Glomerular visceral epithelial cell (primary cell): ENCODE measurements at regions not wholly inside any gene's neighbourhood (a gene's known extent, or its start where the extent isn't known, plus 50 kb on each side); places are given as distances from the start of the nearest gene placed in this dataset.
"Not testable (repeated sequence)": the region's sequence is repeated elsewhere in the genome, so short reads cannot be mapped to it uniquely, and the experiment has no call there.

ENCODE experiments used
- DNase-seq: peaks from one replicate; pipeline ENCODE4 v3.0.0-alpha.2; 2016; ENCODE audit errors: extremely low spot score

DNA sequence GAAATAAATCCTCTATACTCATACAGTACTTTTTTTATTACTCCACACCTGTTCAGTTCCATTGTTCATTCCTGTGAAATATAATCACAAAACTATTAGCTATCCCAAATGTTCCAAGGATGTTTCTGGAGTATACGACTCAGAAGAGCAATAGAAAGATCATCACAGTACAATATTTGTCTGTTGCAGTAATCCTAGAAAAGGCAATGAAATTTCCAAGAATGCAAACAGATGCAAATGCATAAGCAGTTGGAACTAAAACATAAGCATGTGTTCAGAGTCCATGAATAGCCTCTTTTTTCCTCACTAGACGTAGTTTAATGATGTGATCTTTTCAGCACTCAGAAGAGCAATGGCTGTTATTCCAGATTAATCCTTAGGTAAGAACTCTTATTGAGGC lies 55.2 kb downstream of the RTL3 start:
- no peak for DNase-seq

DNA sequence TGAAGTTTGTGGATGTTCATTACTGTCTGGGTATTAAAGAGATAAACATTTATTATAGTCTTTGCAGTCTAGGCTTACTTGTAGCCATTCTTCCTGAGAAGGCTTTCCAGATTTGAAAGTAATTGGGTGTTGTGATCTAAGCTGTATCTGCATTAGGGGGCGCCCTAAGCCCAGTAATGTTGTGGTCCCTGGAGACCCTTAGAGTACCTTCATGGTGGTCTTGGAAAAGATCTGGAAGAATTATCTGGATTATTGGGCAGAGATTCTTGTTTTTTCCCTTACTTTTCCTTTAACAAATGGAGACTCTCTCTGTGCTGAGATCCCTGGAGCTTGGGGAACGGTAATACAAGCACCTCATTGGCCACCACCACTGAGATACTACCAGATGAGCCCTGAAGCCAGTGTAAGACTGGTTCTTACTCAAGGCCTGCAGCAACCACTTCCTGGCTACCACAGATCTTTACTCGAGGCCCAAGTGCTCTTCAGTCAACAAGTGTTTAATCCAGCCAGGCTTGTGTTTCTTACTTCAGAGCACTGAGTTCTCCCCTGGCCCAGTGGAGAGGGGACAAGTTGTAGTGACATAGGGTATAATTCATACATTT lies 63.1 kb downstream of the RTL3 start:
- no peak for DNase-seq

DNA sequence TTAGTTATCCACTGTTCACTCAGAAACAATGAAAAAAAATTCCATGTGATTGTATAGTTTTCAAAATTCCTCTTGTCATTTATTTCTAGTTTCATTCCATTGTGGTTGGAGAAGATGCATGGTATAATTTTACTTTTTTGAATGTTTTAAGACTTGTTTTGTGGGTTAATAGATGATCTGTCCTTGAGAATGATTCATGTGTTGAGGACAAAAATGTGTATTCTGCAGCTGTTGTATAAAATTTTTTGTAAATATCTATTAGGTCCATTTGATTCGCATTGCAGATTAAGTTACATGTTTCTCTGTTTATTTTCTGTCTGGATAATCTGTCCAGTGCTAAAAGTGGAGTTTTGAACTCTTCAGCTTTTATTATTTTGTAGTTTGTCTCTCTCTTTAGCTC lies 65.4 kb downstream of the RTL3 start:
- DNase-seq, result no peak

DNA sequence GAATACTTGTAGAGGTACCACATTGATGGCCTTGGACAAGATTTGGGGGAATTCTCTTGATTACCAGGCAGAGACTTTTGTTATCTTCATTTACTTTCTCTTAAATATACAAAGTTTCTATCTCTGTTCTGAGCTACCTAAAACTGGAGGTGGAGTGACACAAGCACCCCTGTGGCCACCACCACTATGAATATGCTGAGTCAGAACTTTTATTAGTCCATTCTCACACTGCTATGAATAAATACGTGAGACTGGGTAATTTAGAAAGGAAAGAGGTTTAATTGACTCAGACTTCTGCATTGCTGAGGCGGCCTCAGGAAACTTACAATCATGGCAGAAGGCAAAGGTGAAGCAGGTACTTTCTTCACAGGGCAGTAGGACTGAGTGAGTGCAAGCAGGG lies 67.1 kb downstream of the RTL3 start:
- DNase-seq, result no peak

DNA sequence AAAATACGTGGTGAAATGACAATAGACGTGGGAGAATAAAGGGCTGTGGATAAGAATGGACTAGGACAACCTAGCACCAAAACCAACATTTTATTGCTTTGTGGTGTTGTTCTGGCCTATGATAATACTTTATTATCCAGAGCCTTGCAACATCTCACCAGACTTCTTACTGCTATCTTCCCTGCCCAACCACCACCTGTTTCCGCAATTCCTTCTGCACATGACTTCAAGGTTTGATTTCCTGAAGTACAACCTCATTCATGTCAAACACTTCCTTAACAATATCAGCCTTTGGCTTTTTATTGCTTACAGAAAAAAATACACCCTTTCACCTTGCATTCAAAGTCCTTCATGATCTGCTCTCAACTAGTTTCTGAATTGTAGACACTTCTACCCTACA lies 84.8 kb downstream of the RTL3 start:
- no peak for DNase-seq

DNA sequence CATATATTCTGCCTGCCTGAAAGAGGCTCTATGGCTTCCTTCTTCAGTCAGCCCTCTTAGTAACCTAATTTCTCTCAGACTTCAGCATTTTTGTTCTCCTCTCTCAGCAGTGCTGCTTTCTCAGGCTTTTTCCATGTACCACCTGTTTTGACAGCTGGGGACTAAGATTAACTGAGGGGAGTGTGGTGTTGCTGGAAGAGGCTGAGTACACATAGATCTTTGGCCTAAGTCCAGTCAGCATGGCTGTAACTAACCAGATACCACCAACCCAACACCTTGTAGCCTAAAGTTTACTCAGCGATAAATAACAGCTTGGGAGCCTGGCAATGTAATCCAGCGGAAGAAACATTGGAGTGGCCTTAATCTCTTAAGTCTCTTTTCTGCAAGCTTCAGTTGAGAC lies 85.5 kb downstream of the RTL3 start:
- DNase-seq, result no peak

DNA sequence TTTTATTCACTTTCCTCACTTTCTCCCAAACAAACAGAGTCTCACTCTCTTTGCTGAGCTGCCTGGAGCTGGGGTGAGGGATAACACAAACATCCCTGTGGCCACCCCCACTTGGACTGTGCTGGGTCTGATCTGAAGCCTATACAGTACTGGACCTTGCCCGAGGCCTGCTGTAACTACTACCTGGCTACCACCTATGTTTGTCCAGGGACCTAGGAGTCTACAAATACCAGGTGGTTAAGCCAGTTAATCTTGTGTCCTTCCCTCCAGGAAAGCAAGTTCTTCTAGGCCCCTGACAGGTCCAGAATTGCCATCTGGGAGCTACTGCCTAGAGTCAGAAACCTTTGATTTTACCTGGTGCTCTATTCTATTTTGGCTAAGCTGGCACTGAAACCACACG lies 87.3 kb downstream of the RTL3 start:
- DNase-seq, result no peak

DNA sequence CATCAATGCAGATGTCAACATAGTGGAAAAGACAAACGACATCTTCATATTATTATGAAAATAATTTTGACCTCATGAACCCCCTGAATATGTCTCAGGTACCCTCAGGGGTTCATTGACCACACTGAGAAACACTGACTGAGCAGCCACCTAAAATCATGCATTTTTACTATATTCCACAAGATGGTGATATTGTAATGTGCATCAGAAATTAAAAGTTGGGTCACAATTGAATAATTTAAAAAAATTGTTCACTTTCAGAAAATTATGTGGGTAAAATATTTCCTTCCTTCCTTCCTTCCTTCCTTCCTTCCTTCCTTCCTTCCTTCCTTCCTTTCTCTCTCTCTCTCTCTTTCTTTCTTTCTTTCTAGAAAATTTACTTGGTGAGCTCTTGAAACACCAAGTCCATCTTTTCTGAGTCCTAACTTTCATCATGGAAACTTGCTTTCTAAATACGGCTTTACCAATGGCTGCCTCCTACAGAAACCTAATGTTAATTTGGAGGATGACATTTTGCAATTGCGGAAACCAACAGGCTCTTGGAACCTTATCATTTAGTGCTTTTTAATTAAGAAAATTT lies 103.6 kb downstream of the RTL3 start:
- DNase-seq, result peak; percentile 1

DNA sequence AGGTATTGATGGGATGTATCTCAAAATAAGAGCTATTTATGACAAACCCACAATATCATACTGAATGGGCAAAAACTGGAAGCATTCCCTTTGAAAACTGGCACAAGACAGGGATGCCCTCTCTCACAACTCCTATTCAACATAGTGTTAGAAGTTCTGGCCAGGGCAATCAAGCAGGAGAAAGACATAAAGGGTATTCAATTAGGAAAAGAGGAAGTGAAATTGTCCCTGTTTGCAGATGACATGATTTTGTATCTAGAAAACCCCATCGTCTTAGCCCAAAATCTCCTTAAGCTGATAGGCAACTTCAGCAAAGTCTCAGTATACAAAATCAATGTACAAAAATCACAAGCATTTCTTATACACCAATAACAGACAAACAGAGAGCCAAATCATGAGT lies 106.5 kb downstream of the RTL3 start:
- DNase-seq, result not testable (repeated sequence)

DNA sequence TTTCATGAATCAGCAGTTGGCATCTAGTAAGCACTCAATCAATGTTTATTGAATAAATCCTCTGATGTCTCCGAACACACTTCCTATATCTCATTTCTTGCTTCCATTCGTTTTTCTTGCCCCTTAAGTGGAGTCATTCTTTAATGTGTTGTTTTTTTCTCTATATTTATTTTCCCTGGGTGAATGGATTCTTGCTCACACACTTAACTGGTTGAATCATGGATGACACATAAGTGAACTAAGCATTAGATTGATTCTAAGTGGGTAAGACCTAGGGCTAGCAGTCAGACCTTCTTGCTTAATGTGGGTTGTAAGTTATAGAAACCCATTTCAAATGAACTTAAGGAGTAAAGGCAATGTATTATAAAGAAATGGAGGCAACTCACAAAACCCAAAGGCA lies 111.1 kb downstream of the RTL3 start:
- no peak for DNase-seq

DNA sequence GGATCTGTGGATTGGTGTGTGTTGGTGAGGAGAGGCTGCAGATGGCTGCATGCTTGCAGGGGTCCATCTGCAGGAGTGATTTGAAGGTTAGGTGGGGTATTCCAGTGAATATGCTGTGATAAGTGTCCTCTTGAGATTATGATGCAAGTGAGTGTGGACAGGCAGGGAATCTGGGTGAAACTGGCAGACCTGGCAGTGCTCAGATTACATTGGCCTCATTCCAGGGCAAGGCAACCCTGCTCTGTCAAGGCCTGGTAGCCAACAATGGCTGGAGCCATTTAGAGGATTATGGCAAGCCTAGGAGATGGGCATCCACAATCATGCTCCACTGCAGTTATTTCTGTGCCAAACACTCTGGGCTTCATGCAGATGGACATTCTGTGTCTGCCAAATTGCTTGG lies 113.9 kb downstream of the RTL3 start:
- DNase-seq, result no peak

DNA sequence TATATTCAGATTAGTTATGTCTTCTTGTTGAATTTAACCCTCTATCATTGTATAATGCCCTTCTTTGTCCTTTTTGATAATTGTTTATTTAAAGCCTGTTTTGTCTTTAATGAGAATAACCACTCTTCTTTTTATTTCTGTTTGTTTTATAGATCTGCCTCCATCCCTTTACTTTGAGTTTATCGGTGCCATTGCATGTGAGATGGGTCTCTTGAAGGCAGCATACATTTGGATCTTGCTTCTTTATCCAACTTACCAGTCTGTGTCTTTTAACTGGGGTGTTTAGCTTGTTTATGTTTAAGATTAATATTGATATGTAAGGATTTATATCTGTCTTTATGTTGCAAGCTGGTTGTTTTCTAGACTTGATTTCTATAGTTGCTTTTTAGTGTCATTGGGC lies 115.8 kb downstream of the RTL3 start:
- no peak for DNase-seq

DNA sequence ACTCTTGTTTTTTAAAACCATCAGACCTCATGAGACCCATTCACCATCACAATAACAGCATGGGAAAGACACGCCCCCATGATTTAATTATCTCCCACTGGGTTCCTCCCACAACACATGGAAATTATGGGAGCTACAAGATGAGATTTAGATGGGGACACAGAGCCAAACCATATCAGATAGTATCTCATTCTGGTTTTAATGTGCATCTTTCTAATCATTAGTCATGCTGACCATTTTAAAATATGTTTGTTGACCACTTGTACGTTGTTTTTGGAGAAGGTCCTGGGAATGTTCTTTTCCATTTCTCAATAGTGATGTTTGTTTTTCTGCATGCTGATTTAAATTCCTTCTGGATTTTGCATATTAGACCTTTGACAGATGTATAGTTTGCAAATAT lies 119.0 kb downstream of the RTL3 start:
- no peak for DNase-seq

DNA sequence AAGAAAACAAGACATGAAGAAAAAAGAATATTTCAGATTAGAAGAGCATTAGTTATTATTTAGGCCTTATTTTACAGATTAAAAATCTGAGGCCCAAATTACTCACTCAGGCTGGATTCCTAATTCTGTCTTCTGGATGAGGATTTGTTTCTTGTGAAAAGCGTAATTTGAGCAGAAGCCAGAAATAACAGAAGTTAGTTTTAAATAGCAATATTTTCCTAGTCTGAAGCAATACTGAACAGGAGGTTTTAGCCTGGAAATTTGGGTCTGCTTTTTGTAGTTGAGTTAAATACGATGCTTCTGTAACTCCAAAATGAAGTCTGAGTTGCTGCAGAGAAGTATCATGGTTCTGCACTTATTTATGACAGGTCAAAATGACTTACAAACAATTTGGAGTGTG lies 124.9 kb downstream of the RTL3 start:
- DNase-seq, result no peak

DNA sequence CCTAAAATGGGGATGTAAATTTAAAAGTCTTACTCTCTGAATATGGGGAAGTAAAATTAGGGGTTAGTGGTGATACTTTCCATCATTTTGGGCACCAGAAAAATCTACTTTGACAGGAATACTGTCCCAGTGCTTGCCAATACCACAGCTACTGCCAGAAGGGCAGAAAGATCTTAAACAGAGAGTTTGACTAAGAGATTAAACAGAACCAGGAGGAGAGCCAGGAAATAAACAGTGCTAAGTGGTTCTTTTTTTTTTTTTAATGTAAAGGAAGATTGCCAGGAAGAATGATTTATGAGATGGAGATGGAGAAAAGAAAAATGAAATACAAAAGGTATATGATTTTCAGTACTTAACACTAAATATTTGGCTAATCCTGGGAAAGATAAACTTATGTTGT lies 126.8 kb downstream of the RTL3 start:
- DNase-seq, result no peak

DNA sequence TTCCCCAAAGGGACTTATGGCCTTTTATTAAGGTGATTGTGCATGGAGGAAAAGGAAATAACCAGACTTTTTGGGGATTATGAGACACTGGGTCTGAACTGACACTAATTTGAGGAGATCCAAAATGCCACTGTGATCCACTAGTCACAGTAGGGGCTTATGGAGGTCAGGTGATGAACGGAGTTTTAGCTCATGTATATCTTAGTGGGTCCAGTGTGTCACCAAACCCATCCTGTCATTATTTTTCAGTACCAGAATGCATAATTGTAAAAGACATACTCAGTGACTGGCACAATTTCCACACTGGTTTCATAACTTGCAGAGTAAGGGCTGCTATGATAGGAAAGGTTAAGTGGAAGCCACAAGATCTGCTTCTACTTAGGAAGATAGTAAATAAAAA lies 131.3 kb downstream of the RTL3 start:
- no peak for DNase-seq

DNA sequence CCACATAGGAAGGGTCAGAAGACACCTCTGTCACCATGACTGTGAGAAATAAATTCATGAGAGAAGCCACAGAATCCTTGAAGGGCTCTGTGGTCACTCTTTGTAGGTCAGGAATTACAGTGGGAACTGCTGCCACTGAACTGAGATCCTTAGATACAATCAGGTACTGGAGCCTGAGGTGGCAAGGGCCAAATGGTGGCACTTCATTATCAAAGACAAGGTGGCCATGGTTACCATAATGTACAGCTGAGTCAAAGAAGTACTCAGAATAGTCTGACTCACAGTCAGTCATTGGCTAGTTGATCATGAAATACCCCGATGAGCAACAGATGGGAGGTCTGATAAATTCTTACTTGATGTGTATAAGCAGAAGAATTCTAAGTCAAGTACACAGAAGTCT lies 131.9 kb downstream of the RTL3 start:
- no peak for DNase-seq

DNA sequence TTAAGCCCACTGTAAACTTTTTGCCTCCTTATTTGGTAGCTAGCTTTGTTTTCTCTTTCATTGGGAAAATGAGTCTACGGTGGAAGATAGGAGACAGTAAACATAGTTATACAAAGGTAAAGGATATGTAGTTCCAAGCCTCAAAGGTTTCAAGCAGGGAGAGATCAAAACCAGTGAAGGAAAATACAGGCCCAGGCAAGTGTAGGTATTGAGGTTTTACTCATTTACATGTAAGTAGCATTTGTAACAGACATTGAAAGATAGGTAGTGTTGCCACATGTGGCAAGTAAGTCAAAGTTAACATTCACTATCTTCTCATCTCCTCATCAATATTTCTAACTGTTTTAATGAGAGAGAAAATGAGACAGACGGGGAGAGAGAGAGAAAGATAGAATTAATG lies 136.5 kb downstream of the RTL3 start:
- no peak for DNase-seq

DNA sequence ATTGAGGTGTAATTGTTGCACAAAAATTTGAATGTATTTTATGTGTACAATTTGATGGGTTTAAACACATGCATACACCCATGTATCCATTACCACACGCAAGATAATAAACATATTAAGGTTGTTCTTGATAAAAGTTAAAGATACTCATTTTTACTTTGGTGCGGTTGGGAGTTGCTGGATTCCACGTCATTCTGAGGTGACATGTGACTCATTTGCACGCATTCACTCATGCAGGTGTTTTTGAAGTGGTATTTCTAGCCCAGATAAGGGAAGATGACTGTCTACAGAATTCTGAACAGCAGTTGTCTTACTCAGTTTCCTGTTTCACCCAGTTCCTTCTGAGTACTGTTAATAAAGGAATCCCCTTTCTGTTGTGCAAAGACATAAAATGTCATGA lies 142.0 kb downstream of the RTL3 start:
- DNase-seq, result no peak

DNA sequence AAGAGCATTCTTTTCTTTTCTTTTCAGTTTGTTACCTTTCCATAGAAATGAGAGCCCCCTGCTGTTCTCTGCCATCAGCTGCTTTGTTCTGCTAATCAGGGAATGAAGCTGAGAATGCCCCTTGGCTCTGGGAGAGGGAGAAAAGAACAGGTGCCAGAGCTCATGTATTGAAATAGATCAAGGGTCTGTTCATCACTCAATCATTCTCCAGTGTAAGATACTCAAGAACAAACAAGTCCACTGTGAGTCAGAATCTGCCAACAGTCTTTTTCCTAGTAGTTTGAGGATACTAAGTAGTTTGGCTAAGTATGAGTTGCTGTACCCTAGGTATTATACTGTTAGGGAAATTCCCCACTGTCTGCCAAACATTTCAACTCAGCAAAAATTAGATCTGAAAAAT lies 144.3 kb downstream of the RTL3 start:
- DNase-seq, result peak; percentile 0

DNA sequence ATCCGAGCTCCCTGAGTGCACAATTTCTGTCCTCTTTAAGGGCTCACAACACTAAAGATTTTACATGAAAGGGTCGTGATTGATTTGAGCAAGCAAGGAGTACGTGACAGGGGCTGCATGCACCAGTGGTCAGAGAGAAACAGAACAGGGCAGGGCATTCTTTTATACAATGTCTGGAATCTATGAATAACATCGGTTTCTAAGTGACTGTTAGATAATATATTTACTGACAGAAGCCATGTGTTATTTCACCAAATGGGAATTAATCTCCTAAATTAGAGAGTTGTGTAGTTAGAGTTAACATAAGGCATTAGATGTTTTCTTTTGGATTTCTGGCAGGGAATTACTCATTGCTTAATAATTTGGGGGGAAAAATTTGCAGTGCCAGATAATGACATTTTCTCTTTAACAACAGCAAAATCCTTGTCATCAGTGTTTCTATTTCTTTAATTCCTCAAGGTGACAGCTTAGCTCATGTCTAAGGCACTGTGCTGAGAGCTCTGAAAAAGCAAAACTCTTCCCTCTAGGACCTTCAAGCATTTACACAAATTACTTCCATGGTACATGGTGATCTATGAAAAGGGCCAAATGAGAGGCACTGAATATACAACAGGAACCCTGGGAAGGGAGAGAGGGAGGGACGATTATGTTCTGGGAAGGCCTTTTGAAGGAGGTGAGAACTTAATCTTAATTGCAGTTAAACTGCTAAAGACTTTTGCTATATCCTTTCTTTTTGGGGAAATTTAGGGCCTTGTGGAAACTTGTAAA lies 145.0 kb downstream of the RTL3 start:
- DNase-seq, result no peak

DNA sequence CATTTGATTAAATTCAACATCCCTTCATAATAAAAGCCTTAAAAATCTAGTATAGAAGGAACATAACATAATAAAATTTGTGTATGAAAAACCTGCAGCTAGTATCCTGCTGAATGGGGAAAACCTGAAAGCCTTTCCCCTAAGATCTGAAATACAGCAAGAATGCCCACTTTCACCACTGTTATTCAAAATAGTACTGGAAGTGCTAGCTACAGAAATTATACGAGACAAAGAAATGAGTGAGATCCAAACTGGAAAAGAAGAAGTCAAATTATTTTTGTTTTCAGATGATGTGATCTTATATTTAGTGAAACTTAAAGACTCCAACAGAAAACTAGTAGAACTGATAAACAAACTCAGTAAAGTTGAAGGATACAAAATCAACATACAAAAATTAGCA lies 152.9 kb downstream of the RTL3 start:
- DNase-seq, result no peak

DNA sequence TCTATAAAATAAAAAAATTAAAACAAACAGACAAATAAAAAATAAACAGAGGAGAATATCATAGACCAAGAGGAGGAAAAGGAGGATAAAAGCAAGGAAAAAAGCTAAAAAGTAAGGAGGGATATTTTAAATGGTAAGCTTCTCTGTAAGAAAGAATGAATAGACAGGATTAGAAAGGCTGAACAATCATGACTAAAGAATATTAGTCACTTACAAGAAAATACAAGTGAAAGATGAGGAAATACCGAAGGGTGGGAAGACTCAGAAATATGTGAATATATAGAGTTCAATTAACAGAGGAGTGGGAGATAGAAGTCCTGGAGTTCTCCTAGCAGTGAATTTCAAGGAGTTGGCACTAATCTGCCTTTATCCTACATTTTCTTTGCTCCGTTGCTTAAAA lies 162.6 kb downstream of the RTL3 start:
- DNase-seq, result no peak

DNA sequence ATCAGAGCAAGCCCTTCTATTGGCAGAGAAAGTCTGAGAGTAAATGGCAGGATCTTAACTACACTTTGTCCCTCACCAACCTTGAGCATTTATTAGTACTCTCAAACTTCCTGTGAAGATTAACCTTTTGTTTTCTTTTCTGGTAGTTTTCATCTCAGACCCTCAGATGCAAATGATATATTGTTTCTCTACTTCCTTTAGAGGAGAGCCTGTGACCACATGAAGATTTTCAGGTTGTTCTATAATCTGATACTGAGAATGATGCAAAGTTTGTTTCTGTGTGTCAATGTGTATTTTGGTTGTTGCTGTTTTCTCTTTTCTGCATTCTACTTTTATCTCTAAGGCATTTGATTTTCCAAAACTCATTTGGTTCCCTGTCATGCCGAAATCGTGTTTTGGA lies 165.8 kb upstream of the CYSLTR1 start:
- DNase-seq, result no peak
